GM19023 (cell line): ENCODE measurements at regions not wholly inside any gene's neighbourhood (a gene's known extent, or its start where the extent isn't known, plus 50 kb on each side); places are given as distances from the start of the nearest gene placed in this dataset.

ENCODE experiments used
- ATAC-seq: cut with Tn5 transposase; IDR thresholded peaks from one replicate; pipeline ENCODE4 v1.9.1; 2021; ENCODE audit warnings: mild to moderate bottlenecking, moderate library complexity; ENCODE audit not compliant: unreplicated experiment

- no peak for ATAC-seq
These were observed 510.1 kb upstream of the NBEA start for GRCh38 chr13:34431827-34432581.

- no peak for ATAC-seq
These were observed 506.7 kb upstream of the NBEA start for GRCh38 chr13:34435338-34435737.

GRCh38 chr13:34437873-34438272 is 504.2 kb upstream of the NBEA start:
- no peak for ATAC-seq

GRCh38 chr13:34452831-34453230 is 489.2 kb upstream of the NBEA start:
- no peak for ATAC-seq

- ATAC-seq = no peak
These were observed 483.0 kb upstream of the NBEA start for GRCh38 chr13:34458756-34459715.

GRCh38 chr13:34459856-34460255 is 482.2 kb upstream of the NBEA start:
- no peak for ATAC-seq

- ATAC-seq = no peak
These were observed 479.2 kb upstream of the NBEA start for GRCh38 chr13:34462843-34463242.

GRCh38 chr13:34464011-34464410 is 478.1 kb upstream of the NBEA start:
- no peak for ATAC-seq

GRCh38 chr13:34465423-34465922 is 476.6 kb upstream of the NBEA start:
- ATAC-seq = no peak

- no peak for ATAC-seq
These were observed 475.8 kb upstream of the NBEA start for GRCh38 chr13:34466301-34466700.

- ATAC-seq = no peak
These were observed 474.5 kb upstream of the NBEA start for GRCh38 chr13:34467450-34468083.

- ATAC-seq = no peak
These were observed 472.7 kb upstream of the NBEA start for GRCh38 chr13:34469196-34469986.

- ATAC-seq = no peak
These were observed 467.7 kb upstream of the NBEA start for GRCh38 chr13:34474187-34474868.

GRCh38 chr13:34478376-34478775 is 463.7 kb upstream of the NBEA start:
- no peak for ATAC-seq

GRCh38 chr13:34502011-34502410 is 440.1 kb upstream of the NBEA start:
- ATAC-seq = no peak

GRCh38 chr13:34502621-34503020 is 439.4 kb upstream of the NBEA start:
- ATAC-seq = no peak

GRCh38 chr13:34506796-34507195 is 435.3 kb upstream of the NBEA start:
- no peak for ATAC-seq

GRCh38 chr13:34507630-34508029 is 434.4 kb upstream of the NBEA start:
- no peak for ATAC-seq

GRCh38 chr13:34512817-34513216 is 429.3 kb upstream of the NBEA start:
- no peak for ATAC-seq

GRCh38 chr13:34513526-34513925 is 428.5 kb upstream of the NBEA start:
- ATAC-seq = no peak
